ENCODE measurements at regions not wholly inside any gene's neighbourhood (a gene's known extent, or its start where the extent isn't known, plus 50 kb on each side); places are given as distances from the start of the nearest gene placed in this dataset.

DNA sequence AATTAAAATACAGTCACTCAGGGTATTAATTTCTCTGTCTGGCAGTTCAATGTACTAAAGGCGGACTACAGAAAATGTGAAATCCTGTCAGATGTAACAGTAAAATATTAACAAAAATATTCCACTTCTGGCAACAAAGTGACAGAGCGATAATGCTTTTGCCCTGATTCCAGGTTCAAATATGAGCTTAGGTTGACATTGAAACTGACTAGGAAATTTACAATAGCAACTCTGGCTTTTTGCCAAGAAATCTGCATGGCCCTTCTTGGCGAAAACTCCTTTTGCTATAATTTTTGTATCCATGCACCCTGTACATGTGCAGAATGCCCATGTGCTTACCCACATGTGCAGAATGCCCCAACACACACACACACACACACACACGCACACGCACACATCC, 552.2 kb downstream of the MDFIC start:
- no peak for DNase-seq (ENCODE audit: low read depth)

DNA sequence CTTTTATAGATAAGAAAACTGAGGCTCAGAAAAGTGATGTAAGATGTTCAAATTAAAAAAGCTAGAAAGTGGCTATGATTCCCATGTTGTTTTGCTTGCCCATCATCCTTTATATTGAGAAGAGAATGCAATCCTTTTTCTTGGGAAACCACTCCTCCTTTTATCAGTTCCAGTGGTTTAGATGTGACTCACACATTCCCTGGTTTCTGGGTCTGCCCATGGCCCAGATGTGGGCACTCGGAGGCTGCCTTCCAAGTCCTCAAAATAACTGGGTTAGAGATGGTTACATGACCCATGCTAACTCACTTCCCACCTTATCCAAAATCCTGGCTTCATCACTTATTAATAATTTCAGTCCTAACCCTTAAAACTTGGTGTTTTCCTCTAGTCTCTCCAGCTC, 550.0 kb downstream of the MDFIC start:
- peak; percentile 13 for DNase-seq (ENCODE audit: low read depth)

DNA sequence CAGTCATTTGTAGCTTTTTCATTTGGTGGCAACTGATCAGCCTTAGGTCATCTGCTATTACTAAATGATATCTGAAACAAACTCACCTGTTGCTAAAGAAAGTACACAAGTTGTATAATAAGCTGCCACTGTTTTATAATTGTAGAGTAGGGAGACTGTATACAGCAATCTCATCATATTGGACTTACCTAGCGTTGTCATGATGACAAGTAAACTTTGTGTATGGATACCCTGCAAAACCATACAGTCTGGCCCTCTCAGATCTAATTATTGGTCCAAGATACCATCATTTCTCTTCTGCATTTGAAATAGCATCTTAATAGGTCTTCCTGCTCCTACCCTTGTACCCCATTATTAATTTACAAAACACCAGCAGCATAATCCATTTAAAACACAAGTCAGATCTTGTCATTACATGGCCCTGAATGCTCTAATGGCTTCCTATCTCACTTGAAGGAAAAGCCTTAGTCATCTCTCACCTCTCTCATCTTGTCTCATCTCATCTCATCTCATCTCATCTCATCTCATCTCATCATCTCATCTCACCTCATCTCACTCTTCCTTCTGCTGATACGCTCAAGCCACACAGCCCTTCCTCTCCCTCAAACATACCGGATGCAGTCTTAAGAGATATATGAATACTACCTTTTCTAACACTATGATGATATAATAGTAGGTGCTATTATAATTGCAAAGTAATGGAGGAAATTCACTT, 540.6 kb downstream of the MDFIC start:
- no peak for DNase-seq (ENCODE audit: low read depth)

DNA sequence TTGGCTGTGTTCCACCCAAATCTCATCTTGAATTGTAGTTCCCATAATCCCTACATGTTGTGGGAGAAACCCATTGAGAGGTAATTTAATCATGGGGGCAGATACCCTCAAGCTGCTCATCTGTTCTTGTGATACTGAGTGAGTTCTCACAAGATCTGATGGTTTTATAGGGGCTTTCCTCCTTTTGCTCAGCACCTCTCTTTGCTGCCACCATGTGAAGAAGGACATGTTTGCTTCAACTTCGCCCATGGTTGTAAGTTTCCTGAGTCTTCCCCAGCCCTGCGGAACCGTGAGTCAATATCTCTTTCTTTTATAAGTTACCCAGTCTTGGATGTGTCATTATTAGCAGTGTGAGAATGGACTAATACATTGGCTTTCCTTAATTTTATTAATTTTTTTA, 527.8 kb downstream of the MDFIC start:
- DNase-seq (ENCODE audit: low read depth) = no peak

DNA sequence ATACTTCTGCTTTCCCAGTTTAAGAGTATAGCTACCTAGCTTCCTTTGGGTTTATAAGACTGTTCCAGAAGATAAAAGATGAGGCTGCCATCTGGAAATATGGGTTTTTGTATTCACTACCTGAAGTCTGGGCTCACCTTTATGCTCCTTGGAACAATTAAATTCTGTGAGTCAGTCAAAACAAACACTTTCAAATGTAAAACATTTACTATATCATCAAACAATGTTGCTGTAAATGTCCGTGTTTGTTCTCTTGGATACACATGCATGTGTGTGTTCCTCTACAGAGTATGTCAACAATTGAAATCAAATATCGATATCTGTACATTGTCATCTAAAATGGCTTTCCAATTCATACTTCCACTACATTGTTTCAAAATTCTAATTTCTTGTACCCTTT, 525.6 kb downstream of the MDFIC start:
- no peak for DNase-seq (ENCODE audit: low read depth)

DNA sequence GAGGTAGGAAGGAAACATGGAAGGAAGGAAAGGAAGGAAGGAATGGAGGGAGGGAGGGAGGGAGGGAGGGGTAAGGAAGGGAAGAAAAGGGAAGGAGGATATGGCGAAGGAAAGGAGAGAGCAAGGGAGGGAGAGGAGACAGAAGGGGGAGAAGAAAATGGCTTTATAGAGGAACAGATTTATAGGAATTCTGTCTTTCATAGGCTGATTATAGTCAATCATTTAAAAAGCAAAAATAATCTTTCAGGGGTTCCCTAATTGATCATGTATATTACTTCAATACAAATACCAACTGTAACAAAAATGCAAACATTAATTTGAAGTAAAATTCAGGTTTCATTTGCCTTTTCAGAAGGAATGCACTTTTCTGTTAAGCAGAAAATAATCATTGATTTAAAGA, 519.1 kb downstream of the MDFIC start:
- no peak for DNase-seq (ENCODE audit: low read depth)

DNA sequence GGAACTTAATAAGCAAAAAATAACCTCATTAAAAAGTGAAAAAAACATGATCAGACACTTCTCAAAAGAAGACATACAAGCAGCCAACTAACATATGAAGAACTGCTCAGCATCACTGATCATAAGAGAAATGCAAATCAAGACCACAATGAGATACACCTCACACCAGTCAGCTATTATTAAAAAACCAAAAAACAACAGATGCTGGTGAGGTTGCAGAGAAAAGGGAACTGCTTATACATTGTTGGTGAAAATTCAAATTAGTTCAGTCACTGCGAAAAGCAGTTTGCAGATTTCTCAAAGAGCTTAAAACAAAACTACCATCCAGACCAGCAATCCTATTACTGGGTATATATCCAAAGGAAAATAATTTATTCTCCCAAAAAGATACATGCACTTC, 513.3 kb downstream of the MDFIC start:
- no peak for DNase-seq (ENCODE audit: low read depth)

DNA sequence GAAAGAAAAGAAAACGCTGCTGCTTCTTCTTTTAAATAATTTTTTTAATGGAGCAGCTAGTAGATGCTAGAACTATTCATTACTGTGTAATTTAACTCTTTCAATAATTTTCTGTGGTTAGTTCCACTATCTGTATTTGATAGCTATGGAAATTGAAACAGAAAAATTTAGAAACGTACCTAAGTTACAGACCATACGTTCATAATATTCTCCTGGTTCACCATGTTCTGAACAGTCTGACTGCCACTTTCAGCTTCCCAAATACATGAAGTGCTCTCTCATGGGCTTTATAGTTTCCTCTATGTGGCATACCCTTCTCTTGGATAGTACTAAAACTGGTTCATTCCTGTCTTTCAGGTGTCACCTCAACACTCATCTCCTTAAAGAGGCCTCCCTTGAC, 508.0 kb downstream of the MDFIC start:
- no peak for DNase-seq (ENCODE audit: low read depth)

DNA sequence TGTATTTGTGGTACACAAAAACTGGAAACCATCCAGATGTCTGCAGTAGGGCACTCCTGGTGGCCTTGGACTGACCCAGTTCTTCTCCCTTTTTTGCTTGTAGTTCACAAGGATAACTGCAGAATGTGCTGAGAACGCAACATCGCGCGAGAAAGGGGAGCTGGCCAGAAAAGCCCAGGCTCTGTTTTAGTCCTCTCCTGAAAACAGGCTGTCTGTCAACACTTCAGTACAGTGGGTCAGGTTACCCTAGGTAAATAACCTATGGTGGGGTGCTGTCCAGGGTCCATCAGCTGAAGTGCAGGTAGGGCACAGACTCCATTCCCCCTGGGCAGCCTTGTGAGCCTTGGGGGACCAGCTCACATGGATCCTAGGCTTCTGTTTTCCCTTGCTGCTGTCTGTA, 495.8 kb downstream of the MDFIC start:
- DNase-seq (ENCODE audit: low read depth) = no peak

DNA sequence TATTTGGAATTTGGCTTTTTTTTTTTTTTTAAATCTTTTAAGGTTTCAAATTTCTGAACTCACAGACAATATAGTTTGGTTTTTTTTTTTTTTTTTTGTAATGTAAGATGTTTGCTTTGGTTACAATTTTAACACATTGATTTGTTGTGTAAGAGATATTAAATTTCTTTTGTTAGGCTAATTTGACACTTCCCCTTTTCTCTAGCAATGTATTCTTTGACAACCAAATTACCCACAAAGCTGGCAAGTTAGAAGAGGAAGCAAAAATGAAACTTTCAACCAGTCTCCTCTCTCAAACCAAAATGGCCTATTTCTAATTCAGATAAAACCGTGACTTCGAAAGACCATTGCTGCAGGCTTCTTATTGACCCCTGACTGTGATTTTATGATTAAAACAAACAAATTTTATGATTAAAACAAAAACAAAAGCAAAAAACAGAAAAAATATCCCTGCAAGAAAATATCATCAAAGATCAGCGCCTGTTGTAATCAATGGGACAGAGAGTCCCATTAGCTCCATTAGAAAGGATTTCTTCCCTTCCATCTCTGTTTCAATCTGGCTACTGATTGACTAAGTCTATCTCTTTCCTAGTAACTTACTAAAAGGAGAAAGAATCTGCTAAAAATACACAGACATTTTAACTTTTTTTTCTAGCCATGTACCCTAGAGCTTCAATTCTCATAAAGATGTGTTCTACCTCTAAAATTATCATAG, 489.2 kb downstream of the MDFIC start:
- no peak for DNase-seq (ENCODE audit: low read depth)

DNA sequence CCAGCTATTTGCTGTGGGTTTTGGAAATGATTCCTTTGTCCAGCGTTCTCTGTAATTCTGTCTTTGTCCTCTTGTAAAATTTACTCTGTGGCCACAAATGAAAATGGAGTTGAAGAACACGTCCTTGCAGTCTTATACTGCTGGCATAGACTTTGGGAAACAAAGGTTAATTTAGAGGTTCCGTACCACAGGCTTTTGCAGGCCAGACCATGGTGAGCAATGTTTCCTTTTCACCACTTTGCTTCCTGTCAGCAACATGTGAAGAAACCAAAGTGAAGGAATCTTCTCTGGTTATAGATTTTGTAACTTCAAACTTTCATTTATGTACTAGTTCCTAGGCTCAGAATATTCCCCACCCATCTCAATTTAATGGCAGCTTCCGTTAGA, 488.5 kb downstream of the MDFIC start:
- no peak for DNase-seq (ENCODE audit: low read depth)

DNA sequence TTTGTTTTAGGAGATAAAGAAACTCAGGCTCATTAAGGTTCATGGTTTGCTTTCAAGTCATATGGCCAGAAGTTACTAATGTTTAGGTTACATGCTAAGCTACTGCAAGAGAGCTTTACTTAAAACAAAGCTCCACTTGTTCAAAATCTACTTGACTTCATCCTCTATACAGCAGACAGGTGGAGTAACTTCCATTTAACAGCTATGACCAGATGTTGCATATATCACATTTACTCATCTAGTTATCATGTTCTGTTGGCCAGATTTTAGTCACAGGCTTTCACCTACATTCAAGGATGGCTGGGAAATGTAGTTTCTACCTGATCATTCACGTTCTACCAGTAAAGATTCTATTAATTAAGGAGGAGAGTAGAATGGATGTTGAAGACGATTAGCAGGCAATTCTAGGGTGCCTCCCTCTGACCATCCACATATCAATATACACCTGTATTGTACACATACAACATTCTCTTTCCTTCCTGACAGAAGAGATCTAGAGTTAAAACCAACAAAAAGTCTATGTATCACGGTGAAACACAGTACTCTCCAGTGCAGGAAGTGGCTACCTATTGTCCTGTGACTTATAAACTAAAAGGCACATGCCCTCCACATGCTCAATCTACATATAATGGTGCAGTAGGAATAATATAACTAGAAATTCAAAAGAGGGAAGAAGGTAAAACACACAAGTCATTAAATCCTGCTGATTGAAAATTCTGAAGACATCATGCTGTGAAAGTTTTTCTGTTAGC, 488.0 kb downstream of the MDFIC start:
- no peak for DNase-seq (ENCODE audit: low read depth)

DNA sequence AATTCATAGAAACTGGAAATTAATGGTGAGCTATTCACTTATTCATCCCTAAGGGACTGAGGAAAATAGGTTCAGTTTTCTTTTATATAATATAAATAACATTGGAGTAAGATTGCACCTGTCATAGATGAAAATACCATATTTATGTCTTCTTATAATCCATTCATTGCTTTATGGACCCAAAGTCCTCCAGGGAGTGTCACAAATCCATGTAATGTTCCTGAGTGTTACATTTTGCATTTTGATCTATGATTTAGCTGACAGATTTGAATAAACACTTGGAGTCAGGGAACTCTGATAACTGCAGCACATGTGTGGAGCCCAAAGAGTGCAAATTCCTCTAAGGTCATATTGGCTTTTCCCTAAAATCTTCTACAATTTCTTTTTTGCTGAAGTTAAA, 484.3 kb downstream of the MDFIC start:
- no peak for DNase-seq (ENCODE audit: low read depth)

DNA sequence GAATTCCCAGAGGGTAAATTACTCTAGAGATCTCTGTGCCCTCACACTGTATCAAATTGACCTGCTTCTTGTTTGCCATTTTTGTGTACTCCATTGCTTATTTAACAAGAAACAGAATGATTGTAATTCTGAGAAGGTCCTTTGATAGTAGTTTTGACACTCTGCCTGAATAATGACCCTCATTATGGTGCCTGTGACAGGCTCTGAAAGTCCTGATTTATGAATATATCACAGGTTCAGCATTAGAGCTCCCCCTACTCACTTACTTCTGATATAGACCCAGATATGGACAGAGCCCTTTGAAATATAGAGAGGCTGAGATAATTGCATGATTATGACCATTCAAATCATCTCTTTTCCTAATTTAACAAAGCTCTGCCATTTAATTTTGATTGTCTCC, 465.2 kb downstream of the MDFIC start:
- DNase-seq (ENCODE audit: low read depth) = no peak

DNA sequence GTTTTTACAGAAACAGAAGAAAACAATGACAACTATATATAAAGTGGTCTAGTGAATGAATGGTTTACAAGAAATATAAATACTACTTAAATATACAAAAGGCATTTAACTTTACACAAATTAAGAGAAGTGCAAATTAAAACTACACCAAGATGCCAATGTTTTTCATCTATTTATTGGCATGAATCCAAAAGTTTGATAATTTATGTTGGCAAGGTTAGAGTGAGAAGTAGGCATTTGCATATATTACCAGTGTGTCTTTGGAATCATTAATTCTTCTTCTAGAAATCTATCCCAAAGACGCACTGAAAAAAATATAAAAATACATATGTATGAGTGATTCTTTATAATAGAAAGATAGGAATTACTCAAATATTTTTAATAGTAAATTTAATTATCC, 457.4 kb downstream of the MDFIC start:
- no peak for DNase-seq (ENCODE audit: low read depth)

DNA sequence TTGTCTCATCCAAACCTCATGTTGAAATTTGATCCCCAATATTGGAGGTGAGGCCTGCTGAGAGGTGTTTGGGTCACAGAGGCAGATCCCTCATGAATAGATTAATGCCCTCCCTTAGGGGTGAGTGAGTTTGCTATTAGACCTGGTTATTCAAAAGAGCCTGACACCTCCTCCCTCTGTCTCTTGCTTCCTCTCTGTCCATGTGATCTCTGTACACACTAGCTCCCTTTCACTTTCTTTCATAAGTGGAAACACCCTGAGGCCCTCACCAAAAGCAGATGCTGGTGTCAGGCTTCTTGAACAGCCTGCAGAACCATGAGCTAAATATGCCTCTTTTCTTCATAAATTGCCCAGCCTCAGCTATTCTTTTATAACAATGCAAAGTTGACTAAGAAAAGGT, 447.1 kb downstream of the MDFIC start:
- DNase-seq (ENCODE audit: low read depth) = no peak

DNA sequence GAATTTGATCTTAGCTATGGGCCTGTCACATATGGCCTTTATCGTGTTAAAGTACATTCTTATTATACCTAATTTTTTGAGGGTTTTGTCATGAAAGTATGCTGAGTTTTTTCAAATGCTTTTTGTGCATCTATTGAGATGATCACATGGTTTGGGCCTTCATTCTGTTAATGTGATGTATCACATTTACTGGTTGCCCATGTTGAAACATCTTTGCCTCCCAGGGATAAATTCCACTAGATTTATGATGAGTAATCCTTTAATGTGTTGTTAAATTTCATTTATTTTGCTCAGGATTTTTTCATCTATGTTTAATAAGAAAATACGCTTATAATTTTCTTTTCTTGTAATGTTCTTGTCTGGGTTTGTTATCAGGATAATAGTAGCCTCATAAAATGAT, 442.0 kb downstream of the MDFIC start:
- DNase-seq (ENCODE audit: low read depth) = peak; percentile 50

DNA sequence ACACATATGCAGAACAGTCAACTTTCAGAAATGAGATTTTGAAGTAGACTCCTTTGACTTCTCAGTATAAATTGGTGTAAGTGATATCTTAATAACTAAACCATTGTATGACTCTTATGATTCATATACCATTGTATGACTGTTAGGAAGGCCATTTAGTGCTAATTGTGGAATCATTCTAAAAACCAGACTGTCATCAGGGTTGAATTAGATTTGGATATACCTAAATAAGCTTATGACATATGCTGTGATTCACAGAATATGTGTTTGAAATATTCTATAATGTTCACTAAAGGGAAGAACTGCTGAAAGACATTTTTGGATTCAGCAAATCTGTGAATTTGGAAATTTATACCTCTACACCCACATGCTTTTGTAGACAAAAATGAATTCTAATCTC, 438.1 kb downstream of the MDFIC start:
- DNase-seq (ENCODE audit: low read depth) = no peak

DNA sequence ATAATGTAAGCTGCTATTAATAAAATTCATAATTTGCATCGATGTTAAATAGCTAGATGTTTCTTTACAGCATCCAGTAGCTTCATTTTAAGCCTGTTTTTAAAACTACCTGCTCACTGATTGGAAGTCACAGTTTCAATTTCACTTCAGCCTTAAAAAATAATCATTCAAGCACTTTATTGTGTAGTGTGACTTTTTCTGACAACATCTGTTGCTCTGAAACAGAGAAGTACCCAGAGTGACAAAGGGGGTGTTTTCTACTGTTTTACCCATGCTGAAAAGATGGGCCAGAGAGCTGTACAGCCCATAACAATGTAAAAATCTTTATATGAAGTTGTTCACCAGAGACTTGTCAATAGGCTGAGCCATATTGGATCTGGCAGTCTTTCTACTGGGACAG, 437.2 kb downstream of the MDFIC start:
- DNase-seq (ENCODE audit: low read depth) = no peak

DNA sequence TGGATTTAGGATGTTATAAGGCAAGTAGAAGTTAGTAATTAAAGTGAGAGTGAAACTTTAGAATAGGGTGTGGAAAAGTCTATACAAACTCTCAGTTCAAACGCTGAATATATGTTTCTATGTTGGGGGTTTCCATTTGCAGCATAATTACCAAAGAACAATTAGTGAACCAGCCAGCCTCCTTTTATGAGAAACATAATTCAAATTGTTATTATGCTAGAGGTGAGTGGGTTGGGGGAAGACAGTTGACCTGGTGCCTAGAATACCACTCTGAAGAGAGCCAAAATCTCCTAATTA, 435.8 kb downstream of the MDFIC start:
- no peak for DNase-seq (ENCODE audit: low read depth)

DNA sequence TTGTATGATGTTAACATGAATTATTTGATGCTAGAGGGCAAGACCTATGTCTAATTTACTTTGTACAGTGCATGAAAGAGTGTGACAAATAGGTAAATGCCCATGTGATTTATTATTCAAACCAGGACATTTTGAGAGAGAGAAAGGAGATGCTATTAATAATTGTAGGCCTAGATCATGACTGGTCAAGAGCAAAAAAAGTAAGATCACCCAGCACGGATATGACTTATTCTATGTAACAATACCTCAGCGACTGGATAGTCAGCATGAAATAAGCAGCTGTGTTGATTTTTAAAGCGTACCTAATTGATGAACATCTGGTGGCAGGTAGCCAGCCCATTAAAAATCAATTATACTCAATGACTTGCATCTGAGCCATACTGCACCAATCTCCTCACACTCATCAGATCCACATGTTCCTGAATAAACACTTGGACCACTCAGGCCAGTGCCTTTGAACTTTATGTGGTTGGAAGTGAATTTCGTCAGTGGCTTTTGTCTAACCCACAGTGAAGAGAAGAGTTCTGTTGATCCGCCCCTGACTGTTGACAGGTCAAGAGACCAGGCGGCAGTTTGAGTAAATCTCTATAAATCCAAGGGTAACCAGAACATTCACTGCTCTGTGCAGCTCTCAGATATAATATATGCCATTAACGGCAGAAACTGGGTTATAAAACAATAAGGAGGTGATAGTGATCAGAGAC, 435.3 kb downstream of the MDFIC start:
- DNase-seq (ENCODE audit: low read depth) = no peak

DNA sequence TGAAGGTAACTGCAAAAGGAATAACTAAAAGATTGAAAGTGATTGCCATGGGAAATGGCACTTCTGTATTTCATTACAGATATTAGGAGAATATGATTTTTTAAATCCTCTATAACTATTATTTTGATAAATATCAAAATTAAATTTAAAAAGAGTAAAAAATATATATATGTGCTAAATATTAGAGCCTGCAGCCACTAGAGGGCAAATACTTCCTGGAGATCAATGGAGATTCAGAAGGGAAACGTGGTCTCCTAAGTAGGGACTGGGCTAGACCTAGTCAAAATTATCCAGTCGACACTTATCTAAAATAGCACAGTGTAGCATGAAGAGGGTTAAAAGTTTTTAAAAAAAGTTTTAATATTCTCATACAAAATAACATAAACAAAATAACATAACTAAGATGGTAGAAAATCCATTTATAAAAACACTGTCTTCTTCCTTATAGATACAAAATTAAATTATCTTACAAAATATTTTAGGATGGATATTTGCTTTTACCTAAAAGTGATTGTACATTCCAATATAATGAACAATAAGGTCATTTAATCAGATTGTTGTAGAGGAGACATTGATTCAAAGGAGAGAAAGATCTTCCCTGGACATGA, 434.3 kb downstream of the MDFIC start:
- peak; percentile 34 for DNase-seq (ENCODE audit: low read depth)

DNA sequence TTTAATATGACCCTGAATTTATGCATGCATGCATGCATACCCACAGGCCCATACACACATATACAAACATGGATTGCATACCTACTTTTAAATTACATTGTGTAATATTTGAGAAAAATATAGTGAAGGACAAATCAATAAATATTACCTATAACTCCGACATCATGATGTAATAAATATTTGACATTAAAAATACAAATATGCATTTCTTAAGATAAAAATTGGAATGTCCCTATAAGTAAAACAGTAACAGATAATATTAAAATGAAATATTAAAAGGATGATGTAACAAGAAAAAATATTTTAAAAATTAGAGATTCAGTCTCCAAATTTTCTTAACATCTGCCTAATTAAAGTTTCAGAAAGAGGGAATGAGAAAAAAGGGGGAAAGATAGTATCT, 433.0 kb downstream of the MDFIC start:
- no peak for DNase-seq (ENCODE audit: low read depth)

Data from iris pigment epithelial cell (primary cell).